Upper lobe of left lung (tissue), 6 donors: ENCODE measurements at regions not wholly inside any gene's neighbourhood (a gene's known extent, or its start where the extent isn't known, plus 50 kb on each side); places are given as distances from the start of the nearest gene placed in this dataset.
"Not testable (repeated sequence)": the region's sequence is repeated elsewhere in the genome, so short reads cannot be mapped to it uniquely, and the experiment has no call there.

Experiments
- ATAC-seq, 2 donors: fragments of 200-7000 bp; cut with Tn5 transposase; one replicate each; pipeline ENCODE4 v1.9.1; 2022; ENCODE audit warnings: mild to moderate bottlenecking in 2 of 2, moderate library complexity in 2 of 2; ENCODE audit not compliant: low FRiP score in 2 of 2
- DNase-seq, 2 donors: peaks; one replicate each; pipeline ENCODE4 v3.0.0-alpha.2; 2019 to 2020
- H3K27ac ChIP-seq, 4 donors: fragments of 200-600 bp; sonication (generic); one replicate each; pipeline ENCODE4 v1.5.1; 2016 to 2019
- H3K27me3 ChIP-seq, 4 donors: fragments of 200-600 bp; sonication (generic); one replicate each; pipeline ENCODE4 v1.5.1; 2017 to 2019
- H3K36me3 ChIP-seq, 4 donors: fragments of 200-600 bp; sonication (generic); one replicate each; pipeline ENCODE4 v1.5.1; 2016 to 2019
- H3K4me1 ChIP-seq, 4 donors: fragments of 200-600 bp; sonication (generic); one replicate each; pipeline ENCODE4 v1.5.1; 2018 to 2019
- H3K4me3 ChIP-seq, 4 donors: fragments of 200-600 bp; sonication (generic); one replicate each; pipeline ENCODE4 v1.5.1; 2017 to 2019; ENCODE audit warnings: mild to moderate bottlenecking in 2 of 4, moderate library complexity in 1 of 4
- H3K9me3 ChIP-seq, 4 donors: fragments of 200-600 bp; sonication (generic); one replicate each; pipeline ENCODE4 v1.5.1; 2018 to 2019
- EP300 ChIP-seq, 4 donors: sonication (generic); formaldehyde crosslinking; IDR thresholded peaks; one replicate each; pipeline ENCODE4 v1.5.1; 2017; ENCODE audit warnings: antibody characterized with exemption in 4 of 4, control low read depth in 2 of 4
- POLR2A ChIP-seq, 4 donors: fragments of 450-650 bp; IDR thresholded peaks; one replicate each; pipeline ENCODE4 v1.5.1; 2016 to 2017; ENCODE audit warnings: antibody characterized with exemption in 4 of 4, mild to moderate bottlenecking in 2 of 4
- POLR2AphosphoS5 ChIP-seq, 2 donors: sonication (generic); formaldehyde crosslinking; IDR thresholded peaks; one replicate each; pipeline ENCODE4 v1.5.1; 2017; ENCODE audit warnings: antibody characterized with exemption in 2 of 2
- WGBS, 2 donors: methylation state at CpG; one replicate each; pipeline ENCODE4 v1.1.5; 2017 to 2018; 5-methylcytosine and 5-hydroxymethylcytosine counted together
- TF ChIP-seq, protein P1 (sequence below), 6 experiments: fragments of 450-650 bp in 4 of 6; fragments of 200-600 bp in 2 of 6; sonication (generic) in 2 of 6; IDR thresholded peaks; one replicate each; pipeline ENCODE4 v1.5.1; 2016 to 2019; ENCODE audit warnings: antibody characterized with exemption in 6 of 6
- donor health status: DM: no; HTN: no; CAD: no; lungs with moderate emphysema.
- donor health status: DM: no; HTN: yes; CAD: no; lungs with severe emphysema.

DNA sequence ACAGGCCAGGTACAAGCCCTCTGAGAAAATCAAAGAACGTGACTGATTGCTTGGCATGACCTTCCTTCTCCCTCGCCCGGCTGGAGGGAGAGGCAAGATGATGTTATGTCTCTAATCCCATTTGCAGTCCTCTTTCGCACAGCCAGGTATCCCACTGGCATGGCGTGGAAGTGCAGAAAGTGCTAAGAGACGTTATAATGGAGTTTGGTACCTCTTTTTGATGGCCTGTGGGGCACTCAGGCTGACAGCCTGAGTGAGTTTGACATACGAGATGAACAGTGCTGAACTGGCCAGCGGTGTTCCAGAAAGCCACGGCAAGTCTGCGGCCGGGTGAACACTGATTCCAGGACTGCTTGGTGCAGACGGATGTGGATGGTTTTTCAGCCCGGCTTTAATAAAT is 241.6 kb downstream of the RAB11FIP2 start:
- WGBS, 2 donors = 83 to 85% methylated on average over 13 of the region's 13 CpGs
- TF ChIP-seq POLR2A (IDR thresholded peaks at IDR 0.05) = no peak
- no peak for TF ChIP-seq POLR2AphosphoS5 (IDR thresholded peaks at IDR 0.05)
- no peak for TF ChIP-seq EP300 (IDR thresholded peaks at IDR 0.05)
- TF ChIP-seq, protein P1, sequence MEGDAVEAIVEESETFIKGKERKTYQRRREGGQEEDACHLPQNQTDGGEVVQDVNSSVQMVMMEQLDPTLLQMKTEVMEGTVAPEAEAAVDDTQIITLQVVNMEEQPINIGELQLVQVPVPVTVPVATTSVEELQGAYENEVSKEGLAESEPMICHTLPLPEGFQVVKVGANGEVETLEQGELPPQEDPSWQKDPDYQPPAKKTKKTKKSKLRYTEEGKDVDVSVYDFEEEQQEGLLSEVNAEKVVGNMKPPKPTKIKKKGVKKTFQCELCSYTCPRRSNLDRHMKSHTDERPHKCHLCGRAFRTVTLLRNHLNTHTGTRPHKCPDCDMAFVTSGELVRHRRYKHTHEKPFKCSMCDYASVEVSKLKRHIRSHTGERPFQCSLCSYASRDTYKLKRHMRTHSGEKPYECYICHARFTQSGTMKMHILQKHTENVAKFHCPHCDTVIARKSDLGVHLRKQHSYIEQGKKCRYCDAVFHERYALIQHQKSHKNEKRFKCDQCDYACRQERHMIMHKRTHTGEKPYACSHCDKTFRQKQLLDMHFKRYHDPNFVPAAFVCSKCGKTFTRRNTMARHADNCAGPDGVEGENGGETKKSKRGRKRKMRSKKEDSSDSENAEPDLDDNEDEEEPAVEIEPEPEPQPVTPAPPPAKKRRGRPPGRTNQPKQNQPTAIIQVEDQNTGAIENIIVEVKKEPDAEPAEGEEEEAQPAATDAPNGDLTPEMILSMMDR (IDR thresholded peaks at IDR 0.05) = no peak
- H3K27me3 ChIP-seq = no peaks in the 10 kb centered on the region
- no peaks in the 10 kb centered on the region for H3K4me1 ChIP-seq
- no peaks in the 10 kb centered on the region for H3K9me3 ChIP-seq
- DNase-seq (peak in 1 of 2 donors; percentile 48), ATAC-seq (no peak)
- no peak overlapping the region for H3K27ac ChIP-seq
- H3K4me3 ChIP-seq = no peak overlapping the region
- no peaks in the 10 kb centered on the region for H3K36me3 ChIP-seq

DNA sequence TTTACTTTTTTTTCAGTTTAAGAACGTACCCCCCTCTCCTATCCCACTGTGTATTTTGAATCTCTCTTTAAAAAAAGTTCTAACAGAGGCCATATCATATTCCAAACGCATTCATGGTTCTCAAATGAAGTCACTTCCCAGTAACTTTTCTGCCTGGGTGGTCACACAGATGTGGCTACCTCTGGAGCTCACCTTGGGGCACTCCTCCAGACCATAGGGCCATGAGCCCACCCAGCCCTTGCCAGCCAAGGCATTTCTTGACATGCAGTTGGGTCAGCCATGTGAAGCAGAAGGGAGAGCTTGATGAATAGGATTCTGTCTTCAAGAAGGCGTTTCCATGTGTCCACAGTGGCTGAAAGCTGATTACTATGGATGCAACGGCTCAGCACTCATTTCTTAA is 239.3 kb downstream of the RAB11FIP2 start:
- TF ChIP-seq EP300 (IDR thresholded peaks at IDR 0.05) (no peak), POLR2AphosphoS5 (IDR thresholded peaks at IDR 0.05) (no peak), POLR2A (IDR thresholded peaks at IDR 0.05) (no peak)
- TF ChIP-seq, protein P1 (IDR thresholded peaks at IDR 0.05) = no peak
- Histone ChIP-seq H3K36me3 (no peaks in the 10 kb centered on the region), H3K27me3 (no peaks in the 10 kb centered on the region), H3K9me3 (no peaks in the 10 kb centered on the region), H3K27ac (no peak overlapping the region), H3K4me3 (no peak overlapping the region), H3K4me1 (no peaks in the 10 kb centered on the region)
- WGBS, 2 donors = 52 to 71% methylated on average over 4 of the region's 4 CpGs
- DNase-seq = no peak
- ATAC-seq = no peak

DNA sequence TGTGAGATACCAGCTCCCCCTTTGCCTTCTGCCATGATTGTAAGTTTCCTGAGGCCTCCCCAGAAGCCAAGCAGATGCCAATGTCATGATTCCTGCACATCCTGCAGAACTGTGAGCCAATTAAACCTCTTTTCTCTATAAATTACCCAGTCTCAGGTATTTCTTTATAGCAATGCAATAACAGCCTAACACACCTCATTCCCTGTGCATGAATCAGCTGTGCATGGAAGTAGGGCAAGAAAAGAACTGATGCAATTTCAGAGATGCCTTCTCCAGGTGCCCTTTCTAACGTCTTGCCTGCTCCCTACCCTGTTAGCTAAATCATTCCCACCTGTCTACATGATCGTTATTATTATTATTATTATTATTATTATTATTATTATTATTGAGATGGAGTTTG is 230.9 kb downstream of the RAB11FIP2 start:
- DNase-seq, ATAC-seq, H3K9me3 ChIP-seq, H3K27ac ChIP-seq, H3K4me1 ChIP-seq, H3K4me3 ChIP-seq, H3K36me3 ChIP-seq, H3K27me3 ChIP-seq: not testable (repeated sequence)
- 66 to 81% methylated on average over 2 of the region's 2 CpGs for WGBS, 2 donors

DNA sequence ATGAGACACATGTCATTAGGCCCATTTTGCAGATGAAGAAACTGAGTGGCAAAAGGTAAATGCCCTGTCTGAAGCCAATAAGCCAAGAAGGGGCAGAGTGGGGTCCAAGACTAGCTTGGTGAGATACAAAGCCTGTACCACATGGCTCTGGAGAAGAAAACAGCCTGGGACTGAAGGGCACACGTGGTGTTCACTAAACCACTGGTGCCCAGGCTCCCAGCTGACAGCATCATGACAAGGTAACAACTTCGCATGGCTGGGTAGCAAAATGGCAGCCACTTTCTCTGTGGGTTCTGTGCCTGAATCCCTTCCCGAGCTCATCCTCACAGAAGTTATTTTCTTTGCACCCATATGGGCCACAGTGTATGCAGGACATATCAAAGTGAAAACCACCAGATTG is 229.6 kb downstream of the RAB11FIP2 start:
- Histone ChIP-seq H3K9me3 (no peaks in the 10 kb centered on the region), H3K4me1 (no peaks in the 10 kb centered on the region), H3K27ac (no peak overlapping the region), H3K36me3 (no peaks in the 10 kb centered on the region), H3K4me3 (no peak overlapping the region), H3K27me3 (no peaks in the 10 kb centered on the region)
- 71 to 89% methylated on average over 3 of the region's 3 CpGs for WGBS, 2 donors
- ATAC-seq (no peak), DNase-seq (no peak)
- no peak for TF ChIP-seq EP300 (IDR thresholded peaks at IDR 0.05)

DNA sequence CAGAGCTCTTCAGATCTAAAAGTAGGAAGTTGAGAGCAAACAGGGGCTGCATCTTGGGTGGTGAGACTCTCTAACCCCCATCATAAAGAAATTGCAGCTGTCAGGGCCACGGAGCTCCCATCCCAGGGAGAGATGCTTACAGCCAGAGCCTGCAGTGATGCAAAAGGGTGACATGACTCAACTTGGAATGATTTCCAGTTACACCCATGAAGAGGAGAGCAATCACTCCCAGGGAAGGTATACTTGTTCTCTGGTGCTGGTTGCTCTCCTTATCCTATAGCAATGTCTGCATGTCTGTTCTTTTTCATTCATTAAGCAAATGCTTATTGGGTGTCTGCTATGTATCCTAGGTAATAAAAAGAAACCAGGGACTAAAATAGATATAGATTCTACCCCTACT is 228.0 kb downstream of the RAB11FIP2 start:
- WGBS, 2 donors = 86% methylated on average over 1 of the region's 1 CpG; no CpG with 5 or more reads in 1 of the 2 donors
- H3K27ac ChIP-seq = no peak overlapping the region
- no peaks in the 10 kb centered on the region for H3K27me3 ChIP-seq
- H3K4me1 ChIP-seq = no peaks in the 10 kb centered on the region
- no peak for DNase-seq
- H3K4me3 ChIP-seq = no peak overlapping the region
- ATAC-seq = no peak
- H3K36me3 ChIP-seq = no peaks in the 10 kb centered on the region
- no peaks in the 10 kb centered on the region for H3K9me3 ChIP-seq
- TF ChIP-seq POLR2AphosphoS5 (IDR thresholded peaks at IDR 0.05) (no peak), POLR2A (IDR thresholded peaks at IDR 0.05) (no peak), EP300 (IDR thresholded peaks at IDR 0.05) (no peak)
- TF ChIP-seq, protein P1 (IDR thresholded peaks at IDR 0.05) = no peak

DNA sequence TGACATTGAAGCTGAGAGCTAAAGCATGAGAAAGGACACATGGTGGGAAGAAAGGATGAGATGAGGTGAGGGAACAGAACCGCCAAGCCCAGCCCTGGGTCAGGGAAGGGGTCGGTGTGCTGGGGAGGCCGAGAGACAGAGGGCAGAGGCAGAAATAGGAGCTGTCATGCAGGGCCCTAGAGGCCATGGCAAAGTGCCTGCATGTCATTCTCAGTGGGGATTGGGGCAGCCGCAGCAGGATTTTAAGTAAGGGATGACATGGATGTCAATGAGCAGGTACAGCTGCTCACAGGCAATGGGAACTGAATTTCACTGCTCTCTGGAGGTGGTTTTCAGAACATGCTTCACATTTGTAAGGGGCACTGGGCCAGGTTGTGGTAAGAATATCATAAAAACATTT is 227.4 kb downstream of the RAB11FIP2 start:
- Histone ChIP-seq H3K4me3 (no peak overlapping the region), H3K9me3 (no peaks in the 10 kb centered on the region), H3K36me3 (no peaks in the 10 kb centered on the region), H3K27ac (no peak overlapping the region), H3K4me1 (no peaks in the 10 kb centered on the region), H3K27me3 (no peaks in the 10 kb centered on the region)
- no peak for DNase-seq
- WGBS, 2 donors = 37 to 58% methylated on average over 4 of the region's 4 CpGs
- TF ChIP-seq POLR2AphosphoS5 (IDR thresholded peaks at IDR 0.05) (no peak), EP300 (IDR thresholded peaks at IDR 0.05) (no peak), POLR2A (IDR thresholded peaks at IDR 0.05) (no peak)
- TF ChIP-seq, protein P1 (IDR thresholded peaks at IDR 0.05) = no peak
- ATAC-seq = no peak
